IMR-90 (cell line): ENCODE measurements at regions not wholly inside any gene's neighbourhood (a gene's known extent, or its start where the extent isn't known, plus 50 kb on each side); places are given as distances from the start of the nearest gene placed in this dataset.

Experiments used
- ATAC-seq: fragments of 200-7000 bp; cut with Tn5 transposase; 2 replicates; pipeline ENCODE4 v1.9.1; 2020; ENCODE audit warnings: low read depth, mild to moderate bottlenecking, moderate library complexity
- BruUV-seq: library from RNA; stranded (reverse); fragments of 400-500 nt; replicated peaks from 2 replicates; lab custom pipeline; 2021; lab: Mats Ljungman, UMichigan
- CTCF ChIA-PET: fragments of 300-600 bp; formaldehyde crosslinking; extraction: SDS; loops from one replicate; lab custom pipeline; 2021; ENCODE audit warnings: antibody characterized with exemption; lab: Yijun Ruan, JAX
- POLR2A ChIA-PET: fragments of 300-600 bp; sonication (Branson Sonifier 250); formaldehyde crosslinking; loops from one replicate; lab custom pipeline; 2022; ENCODE audit warnings: antibody characterized with exemption; ENCODE audit not compliant: unreplicated experiment; lab: Charles Lee
- DNase-seq: peaks from one replicate; pipeline ENCODE4 v3.0.0; 2013
- H2AFZ ChIP-seq: replicated peaks from 2 replicates; pipeline ENCODE3; 2013; ENCODE audit warnings: low read length, mild to moderate bottlenecking; ENCODE audit not compliant: poor library complexity
- H2AK5ac ChIP-seq: 2 replicates; pipeline ENCODE4 v1.6.1; 2013; ENCODE audit warnings: low read depth, low read length, inconsistent platforms
- H2AK9ac ChIP-seq: replicated peaks from 2 replicates; pipeline ENCODE3; 2013; ENCODE audit warnings: mild to moderate bottlenecking, low read depth, low read length, moderate library complexity; ENCODE audit not compliant: poor library complexity
- H2BK120ac ChIP-seq: 2 replicates; pipeline ENCODE4 v1.6.1; 2013; ENCODE audit warnings: low read depth, low read length, inconsistent platforms
- H2BK15ac ChIP-seq: 3 replicates; pipeline ENCODE4 v1.6.1; 2013; ENCODE audit warnings: low read depth, low read length, inconsistent platforms
- H2BK20ac ChIP-seq: 2 replicates; pipeline ENCODE4 v1.6.1; 2013; ENCODE audit warnings: low read depth, mild to moderate bottlenecking, inconsistent platforms, low read length, moderate library complexity
- H2BK5ac ChIP-seq: 2 replicates; pipeline ENCODE4 v1.6.1; 2013; ENCODE audit warnings: mild to moderate bottlenecking, low read depth, low read length, inconsistent platforms; ENCODE audit not compliant: poor library complexity, severe bottlenecking
- H3K14ac ChIP-seq: replicated peaks from 2 replicates; pipeline ENCODE4 v1.6.1; 2013; ENCODE audit warnings: low read depth, low read length, inconsistent platforms
- H3K18ac ChIP-seq: 2 replicates; pipeline ENCODE4 v1.6.1; 2013; ENCODE audit warnings: low read depth, low read length, control low read depth
- H3K23ac ChIP-seq: 2 replicates; pipeline ENCODE4 v1.6.1; 2013; ENCODE audit warnings: low read depth, low read length, inconsistent platforms
- H3K27ac ChIP-seq: 2 replicates; pipeline ENCODE4 v1.5.1; 2013; ENCODE audit warnings: mild to moderate bottlenecking, control low read depth, low read length; ENCODE audit not compliant: insufficient read depth
- H3K27me3 ChIP-seq: 2 replicates; pipeline ENCODE4 v1.6.1; 2013; ENCODE audit warnings: low read length; ENCODE audit not compliant: control insufficient read depth, insufficient read depth
- H3K36me3 ChIP-seq: 2 replicates; pipeline ENCODE4 v1.6.1; 2013; ENCODE audit warnings: low read length, mixed read lengths; ENCODE audit not compliant: control insufficient read depth, insufficient read depth
- H3K4ac ChIP-seq: 2 replicates; pipeline ENCODE4 v1.6.1; 2013; ENCODE audit warnings: low read depth, low read length, inconsistent platforms
- H3K4me1 ChIP-seq: 2 replicates; pipeline ENCODE4 v1.6.1; 2013; ENCODE audit warnings: low read length, mixed read lengths; ENCODE audit not compliant: control insufficient read depth, insufficient read depth
- H3K4me2 ChIP-seq: 2 replicates; pipeline ENCODE4 v1.6.1; 2013; ENCODE audit warnings: low read depth, mild to moderate bottlenecking, control low read depth, low read length, moderate library complexity
- H3K4me3 ChIP-seq: 2 replicates; pipeline ENCODE4 v1.5.1; 2013; ENCODE audit warnings: low read depth, mild to moderate bottlenecking, control low read depth, low read length, moderate library complexity; ENCODE audit not compliant: insufficient read depth
- H3K56ac ChIP-seq: 2 replicates; pipeline ENCODE4 v1.6.1; 2013; ENCODE audit warnings: low read length, inconsistent platforms; ENCODE audit not compliant: insufficient read depth; ENCODE audit errors: extremely low read depth
- H3K79me1 ChIP-seq, 2 experiments: 2 replicates each; pipeline ENCODE4 v1.6.1; 2013; ENCODE audit warnings: low read length in 2 of 2, inconsistent platforms in 1 of 2, low read depth in 1 of 2
- H3K9ac ChIP-seq: 2 replicates; pipeline ENCODE4 v1.6.1; 2013; ENCODE audit warnings: low read depth, low read length, control low read depth
- H3K9me1 ChIP-seq: 2 replicates; pipeline ENCODE4 v1.6.1; 2013; ENCODE audit warnings: low read length, inconsistent platforms; ENCODE audit not compliant: insufficient read depth
- H3K9me3 ChIP-seq: 2 replicates; pipeline ENCODE4 v1.6.1; 2013; ENCODE audit warnings: low read length; ENCODE audit not compliant: control insufficient read depth, insufficient read depth
- H4K20me1 ChIP-seq: 2 replicates; pipeline ENCODE4 v1.6.1; 2013; ENCODE audit warnings: low read length, inconsistent platforms; ENCODE audit not compliant: insufficient read depth
- H4K5ac ChIP-seq: 2 replicates; pipeline ENCODE4 v1.6.1; 2013; ENCODE audit warnings: mild to moderate bottlenecking, low read depth, low read length, control low read depth
- H4K8ac ChIP-seq, 2 experiments: 2 replicates each; pipeline ENCODE4 v1.6.1; 2013; ENCODE audit warnings: low read depth in 2 of 2, low read length in 2 of 2, control low read depth in 1 of 2, inconsistent platforms in 1 of 2
- H4K91ac ChIP-seq: 2 replicates; pipeline ENCODE4 v1.6.1; 2013; ENCODE audit warnings: low read depth, low read length, inconsistent platforms; ENCODE audit not compliant: insufficient read depth
- BHLHE40 ChIP-seq: fragments of 150-350 bp; IDR thresholded peaks from 2 replicates; pipeline ENCODE4 v1.6.1; 2016; ENCODE audit warnings: mild to moderate bottlenecking, low read depth, low read length
- CEBPB ChIP-seq: IDR thresholded peaks from 2 replicates; pipeline ENCODE4 v1.6.1; 2012; ENCODE audit warnings: low read depth, low read length, improper control_type of control experiment
- CHD1 ChIP-seq: IDR thresholded peaks from 2 replicates; pipeline ENCODE4 v1.6.1; 2012; ENCODE audit warnings: low read depth, low read length, improper control_type of control experiment
- CTCF ChIP-seq: conservative IDR thresholded peaks from 2 replicates; pipeline ENCODE4 v1.5.1; 2012; ENCODE audit warnings: mild to moderate bottlenecking, low read depth, low read length, improper control_type of control experiment
- ELK1 ChIP-seq: fragments of 150-350 bp; IDR thresholded peaks from 2 replicates; pipeline ENCODE4 v1.6.1; 2016; ENCODE audit warnings: low read depth, mild to moderate bottlenecking, low read length, moderate library complexity, borderline replicate concordance
- MAFK ChIP-seq: IDR thresholded peaks from 2 replicates; pipeline ENCODE4 v1.6.1; 2012; ENCODE audit warnings: low read depth, low read length, improper control_type of control experiment
- MAZ ChIP-seq: IDR thresholded peaks from 2 replicates; pipeline ENCODE4 v1.6.1; 2012; ENCODE audit warnings: low read depth, mild to moderate bottlenecking, low read length, improper control_type of control experiment, moderate library complexity, borderline replicate concordance
- MXI1 ChIP-seq: IDR thresholded peaks from 2 replicates; pipeline ENCODE4 v1.6.1; 2012; ENCODE audit warnings: low read depth, mild to moderate bottlenecking, low read length, moderate library complexity, borderline replicate concordance
- NFE2L2 ChIP-seq: fragments of 150-350 bp; IDR thresholded peaks from 2 replicates; pipeline ENCODE4 v1.6.1; 2016; ENCODE audit warnings: low read depth, mild to moderate bottlenecking, low read length
- POLR2A ChIP-seq: IDR thresholded peaks from 2 replicates; pipeline ENCODE4 v1.6.1; 2012; ENCODE audit warnings: mild to moderate bottlenecking, low read depth, low read length
- RCOR1 ChIP-seq: IDR thresholded peaks from 2 replicates; pipeline ENCODE4 v1.6.1; 2012; ENCODE audit warnings: mild to moderate bottlenecking, low read length, improper control_type of control experiment; ENCODE audit not compliant: insufficient replicate concordance
- RFX5 ChIP-seq: IDR thresholded peaks from 2 replicates; pipeline ENCODE4 v1.8.0; 2012; ENCODE audit warnings: low read depth, mild to moderate bottlenecking, low read length, moderate library complexity
- SMC3 ChIP-seq: fragments of 150-350 bp; IDR thresholded peaks from 2 replicates; pipeline ENCODE4 v1.6.1; 2016; ENCODE audit warnings: low read depth, mild to moderate bottlenecking, antibody characterized with exemption, low read length, moderate library complexity
- USF2 ChIP-seq: fragments of 150-350 bp; IDR thresholded peaks from 2 replicates; pipeline ENCODE4 v1.6.1; 2017; ENCODE audit warnings: mild to moderate bottlenecking, antibody characterized with exemption, low read length, low read depth
- WGBS, 2 experiments: methylation state at CpG; one replicate each; pipeline versions ENCODE4 v1.1.5 to v1.1.7; 2013; ENCODE audit warnings: missing lambda C conversion rate in 2 of 2; ENCODE audit not compliant: insufficient read length in 1 of 2; ENCODE audit errors: extremely low coverage in 2 of 2; 5-methylcytosine and 5-hydroxymethylcytosine counted together
- dilution Hi-C: fragments of 300-500 bp; cut with HindIII; formaldehyde crosslinking; loops from one replicate; pipeline ENCODE4 v1.14.3; 2018; ENCODE audit warnings: low sequenced_read_pairs; ENCODE audit not compliant: unreplicated experiment
- in situ Hi-C: fragments of 300-500 bp; cut with MboI; formaldehyde crosslinking; loops from 3 replicates; pipeline ENCODE4 v1.14.3; 2019; ENCODE audit warnings: low sequenced_read_pairs, inconsistent platforms, mixed read lengths
- intact Hi-C: fragments of 100-400 bp; cut with micrococcal nuclease; formaldehyde crosslinking; loops from 2 replicates; pipeline ENCODE4 v1.10.0; 2022

- H2BK5ac ChIP-seq, result no peak overlapping the region
- H2AK5ac ChIP-seq, result no peak overlapping the region
- dilution Hi-C loops, result no loop called here
- H2BK15ac ChIP-seq, result no peak overlapping the region
- H3K18ac ChIP-seq, result no peak overlapping the region
- ChIA-PET CTCF (no interaction called here), POLR2A (no interaction called here)
- intact Hi-C loops, result no loop called here
- no peak overlapping the region for H2BK120ac ChIP-seq
- no peaks in the 10 kb centered on the region for H3K9me1 ChIP-seq
- no peak overlapping the region for H3K27ac ChIP-seq
- H4K20me1 ChIP-seq, result no peaks in the 10 kb centered on the region
- ATAC-seq, result no peak
- no peaks in the 10 kb centered on the region for H3K4me1 ChIP-seq
- no peaks in the 10 kb centered on the region for H3K27me3 ChIP-seq
- no CpG with 5 or more reads among the region's 4 CpGs for WGBS, 2 experiments
- no peak overlapping the region for H4K5ac ChIP-seq
- no peak overlapping the region for H3K4me3 ChIP-seq
- H3K9me3 ChIP-seq, result 0 out of 2 replicates have a peak, but pooled peaks cover 2% of the 10 kb centered on the region
- H3K56ac ChIP-seq, result no peak overlapping the region
- in situ Hi-C loops, result no loop called here
- no peaks in the 10 kb centered on the region for H3K79me1 ChIP-seq
- no peak overlapping the region for H3K14ac ChIP-seq
- H2BK20ac ChIP-seq, result no peak overlapping the region
- H2AFZ ChIP-seq, result no peak overlapping the region
- no peak overlapping the region for H4K91ac ChIP-seq
- no peak overlapping the region for H3K23ac ChIP-seq
- H3K4ac ChIP-seq, result no peak overlapping the region
- H4K8ac ChIP-seq, result no peak overlapping the region
- no peak for TF ChIP-seq USF2
- no peak for TF ChIP-seq MXI1
- TF ChIP-seq RCOR1, result no peak
- TF ChIP-seq MAFK, result no peak
- no peak for TF ChIP-seq BHLHE40
- TF ChIP-seq MAZ, result no peak
- no peak for TF ChIP-seq SMC3
- TF ChIP-seq CHD1, result no peak
- no peak for TF ChIP-seq POLR2A
- no peak for TF ChIP-seq ELK1
- TF ChIP-seq NFE2L2, result no peak
- TF ChIP-seq RFX5, result no peak
- TF ChIP-seq CEBPB, result no peak
- TF ChIP-seq CTCF, result no peak
- H2AK9ac ChIP-seq, result no peak overlapping the region
- H3K36me3 ChIP-seq, result no peaks in the 10 kb centered on the region
- no peak overlapping the region for H3K4me2 ChIP-seq
- no peak for DNase-seq
- BruUV-seq, result no TSS peak
- H3K9ac ChIP-seq, result no peak overlapping the region
Observed at GRCh38 chr5:42216904-42217303, 206.3 kb upstream of the GHR start.
